H1 (cell line): ENCODE measurements at regions not wholly inside any gene's neighbourhood (a gene's known extent, or its start where the extent isn't known, plus 50 kb on each side); places are given as distances from the start of the nearest gene placed in this dataset.

Experiments used
- NANOG ChIP-seq: IDR thresholded peaks from 2 replicates; pipeline ENCODE4 v1.6.1; 2011; ENCODE audit warnings: low read length, low read depth, mild to moderate bottlenecking, inconsistent platforms; ENCODE audit not compliant: insufficient read depth, poor library complexity, severe bottlenecking
- POLR2A ChIP-seq, 2 experiments: IDR thresholded peaks; 1 replicate in 1 of 2; 2 replicates in 1 of 2; pipeline ENCODE4 v1.6.1; 2011; ENCODE audit warnings: low read depth in 2 of 2, low read length in 2 of 2, mild to moderate bottlenecking in 2 of 2; ENCODE audit errors: control extremely low read depth in 1 of 2
- POLR2AphosphoS5 ChIP-seq: IDR thresholded peaks from 2 replicates; pipeline ENCODE4 v1.6.1; 2011; ENCODE audit warnings: low read depth, low read length
- RFX5 ChIP-seq: IDR thresholded peaks from 2 replicates; pipeline ENCODE4 v1.6.1; 2011; ENCODE audit warnings: low read depth, low read length, improper control_type of control experiment, borderline replicate concordance
- SRF ChIP-seq: IDR thresholded peaks from 2 replicates; pipeline ENCODE4 v1.6.1; 2011; ENCODE audit warnings: mild to moderate bottlenecking, low read depth, low read length, moderate library complexity

DNA sequence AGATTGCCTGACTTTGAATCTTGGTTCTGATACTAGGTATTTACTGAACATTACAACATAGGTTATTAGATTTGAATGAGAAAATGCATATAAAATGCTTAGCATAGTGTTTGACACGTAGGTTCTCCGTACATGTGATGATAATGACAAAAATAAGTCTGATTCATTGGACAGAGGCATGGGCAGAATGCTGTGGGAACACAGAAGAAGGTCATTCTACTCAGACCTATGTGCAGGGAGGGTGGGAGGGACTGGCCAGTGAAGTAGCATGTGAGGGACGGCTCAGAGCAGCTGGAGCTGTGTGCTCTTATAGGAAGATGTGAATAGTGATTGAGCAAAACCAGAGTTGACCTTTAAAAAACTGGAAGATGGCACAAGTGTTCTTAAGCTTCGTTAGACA is 256.8 kb upstream of the RAG2 start (continued):
- TF ChIP-seq POLR2AphosphoS5 (no peak), RFX5 (no peak), POLR2A (IDR thresholded peaks at IDR 0.05; ENCODE audit: control extremely low read depth in 1 of 2, low read depth in 2 of 2, low read length in 2 of 2) (no peak), NANOG (no peak), SRF (no peak)
